Neural progenitor cell (in vitro differentiated cells): ENCODE measurements at regions not wholly inside any gene's neighbourhood (a gene's known extent, or its start where the extent isn't known, plus 50 kb on each side); places are given as distances from the start of the nearest gene placed in this dataset.

Source experiments
- EZH2 ChIP-seq: fragments of 200-600 bp; sonication (generic); IDR thresholded peaks from 2 replicates; pipeline ENCODE4 v1.6.1; 2017; ENCODE audit warnings: antibody characterized with exemption, mild to moderate bottlenecking, moderate library complexity
- EZH2phosphoT487 ChIP-seq: fragments of 200-600 bp; sonication (generic); IDR thresholded peaks from 2 replicates; pipeline ENCODE4 v1.6.1; 2017; ENCODE audit warnings: antibody characterized with exemption
- TF ChIP-seq, protein P1 (sequence below): fragments of 200-600 bp; sonication (generic); IDR thresholded peaks from 2 replicates; pipeline ENCODE4 v1.5.1; 2017; ENCODE audit warnings: antibody characterized with exemption, mild to moderate bottlenecking

DNA sequence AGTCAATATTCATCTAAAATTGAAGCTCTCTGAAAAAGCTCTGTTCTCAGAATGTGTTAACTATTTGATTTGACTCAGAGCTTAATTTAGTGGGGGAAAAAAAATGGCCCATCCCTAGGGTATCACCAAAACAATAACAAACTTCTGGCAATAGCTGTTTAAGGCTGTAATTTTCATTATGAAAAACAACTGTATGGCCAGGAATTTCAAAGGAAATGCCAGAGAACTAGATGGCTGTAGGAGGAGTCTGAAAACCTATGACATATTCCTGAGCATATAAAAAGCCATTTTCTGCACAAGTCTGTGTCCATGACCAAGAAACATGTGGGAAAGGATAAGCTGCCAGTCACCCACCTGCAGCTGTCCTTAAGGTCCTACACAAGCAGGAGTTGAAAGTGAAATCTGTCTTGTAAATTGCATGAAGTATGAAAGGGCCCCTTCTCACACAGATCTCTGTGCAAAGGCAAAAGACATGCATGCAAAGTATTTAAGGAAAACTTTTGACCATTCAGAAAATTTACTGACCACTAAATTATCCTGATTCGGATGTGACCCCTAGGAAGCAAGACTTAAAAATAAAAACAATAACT lies 299.1 kb downstream of the BTG1 start:
- TF ChIP-seq, protein P1, sequence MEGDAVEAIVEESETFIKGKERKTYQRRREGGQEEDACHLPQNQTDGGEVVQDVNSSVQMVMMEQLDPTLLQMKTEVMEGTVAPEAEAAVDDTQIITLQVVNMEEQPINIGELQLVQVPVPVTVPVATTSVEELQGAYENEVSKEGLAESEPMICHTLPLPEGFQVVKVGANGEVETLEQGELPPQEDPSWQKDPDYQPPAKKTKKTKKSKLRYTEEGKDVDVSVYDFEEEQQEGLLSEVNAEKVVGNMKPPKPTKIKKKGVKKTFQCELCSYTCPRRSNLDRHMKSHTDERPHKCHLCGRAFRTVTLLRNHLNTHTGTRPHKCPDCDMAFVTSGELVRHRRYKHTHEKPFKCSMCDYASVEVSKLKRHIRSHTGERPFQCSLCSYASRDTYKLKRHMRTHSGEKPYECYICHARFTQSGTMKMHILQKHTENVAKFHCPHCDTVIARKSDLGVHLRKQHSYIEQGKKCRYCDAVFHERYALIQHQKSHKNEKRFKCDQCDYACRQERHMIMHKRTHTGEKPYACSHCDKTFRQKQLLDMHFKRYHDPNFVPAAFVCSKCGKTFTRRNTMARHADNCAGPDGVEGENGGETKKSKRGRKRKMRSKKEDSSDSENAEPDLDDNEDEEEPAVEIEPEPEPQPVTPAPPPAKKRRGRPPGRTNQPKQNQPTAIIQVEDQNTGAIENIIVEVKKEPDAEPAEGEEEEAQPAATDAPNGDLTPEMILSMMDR, result no peak
- no peak for TF ChIP-seq EZH2
- no peak for TF ChIP-seq EZH2phosphoT487
